SHP77 (cell line): ENCODE measurements at regions not wholly inside any gene's neighbourhood (a gene's known extent, or its start where the extent isn't known, plus 50 kb on each side); places are given as distances from the start of the nearest gene placed in this dataset.
A peak's percentile ranks its signal among the peaks of the same experiment; 100 is the strongest.

Experiments
- DNase-seq, 2 experiments: peaks; one replicate each; lab custom pipeline; 2025; lab: John Stamatoyannopoulos, UW

DNA sequence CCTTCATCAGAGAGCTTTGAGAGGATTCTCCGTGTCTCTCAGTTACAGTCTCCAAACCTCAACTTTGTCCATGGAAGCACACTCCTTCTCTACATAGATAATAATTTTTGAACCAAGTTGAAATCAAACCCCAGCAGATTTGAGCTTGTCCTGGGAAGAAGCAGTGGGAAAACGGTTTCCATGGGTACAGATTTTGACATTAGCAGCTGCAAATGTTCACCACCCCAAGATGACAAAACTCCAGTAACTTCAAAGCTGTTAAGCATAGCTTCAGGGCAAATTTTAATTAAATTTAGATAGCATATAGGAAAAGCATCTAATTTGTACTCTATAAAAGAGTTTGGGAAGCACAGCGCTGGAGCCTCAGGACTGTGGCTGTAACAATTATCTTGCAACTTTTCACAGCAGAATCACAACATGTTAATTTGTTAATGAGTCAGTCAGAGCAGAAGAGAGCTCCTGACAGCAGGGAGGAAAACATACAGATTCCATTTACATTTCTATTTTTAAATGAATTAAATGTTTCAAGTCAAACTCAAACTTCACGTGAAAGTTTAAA is 240.7 kb downstream of the BMP7 start:
- DNase-seq, result no peak

DNA sequence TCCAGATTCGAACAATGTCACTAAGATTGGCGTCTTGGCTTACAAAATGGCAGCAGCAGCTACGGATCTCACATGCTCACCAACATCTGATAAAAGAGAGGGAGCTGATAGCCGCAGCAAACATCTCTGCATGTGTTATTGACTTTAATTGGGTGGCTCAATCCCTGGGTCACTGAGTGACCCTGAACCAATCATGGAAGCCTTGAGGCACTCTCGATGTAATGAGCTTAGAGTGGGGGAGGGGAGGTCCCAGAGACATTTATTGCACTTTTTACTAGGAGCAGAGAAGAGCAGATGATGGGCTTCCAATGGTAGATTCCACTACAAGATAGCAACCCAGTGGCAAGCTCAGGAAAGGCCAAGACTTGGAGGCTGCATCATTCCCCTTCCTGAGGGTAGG is 238.7 kb downstream of the BMP7 start:
- no peak for DNase-seq

DNA sequence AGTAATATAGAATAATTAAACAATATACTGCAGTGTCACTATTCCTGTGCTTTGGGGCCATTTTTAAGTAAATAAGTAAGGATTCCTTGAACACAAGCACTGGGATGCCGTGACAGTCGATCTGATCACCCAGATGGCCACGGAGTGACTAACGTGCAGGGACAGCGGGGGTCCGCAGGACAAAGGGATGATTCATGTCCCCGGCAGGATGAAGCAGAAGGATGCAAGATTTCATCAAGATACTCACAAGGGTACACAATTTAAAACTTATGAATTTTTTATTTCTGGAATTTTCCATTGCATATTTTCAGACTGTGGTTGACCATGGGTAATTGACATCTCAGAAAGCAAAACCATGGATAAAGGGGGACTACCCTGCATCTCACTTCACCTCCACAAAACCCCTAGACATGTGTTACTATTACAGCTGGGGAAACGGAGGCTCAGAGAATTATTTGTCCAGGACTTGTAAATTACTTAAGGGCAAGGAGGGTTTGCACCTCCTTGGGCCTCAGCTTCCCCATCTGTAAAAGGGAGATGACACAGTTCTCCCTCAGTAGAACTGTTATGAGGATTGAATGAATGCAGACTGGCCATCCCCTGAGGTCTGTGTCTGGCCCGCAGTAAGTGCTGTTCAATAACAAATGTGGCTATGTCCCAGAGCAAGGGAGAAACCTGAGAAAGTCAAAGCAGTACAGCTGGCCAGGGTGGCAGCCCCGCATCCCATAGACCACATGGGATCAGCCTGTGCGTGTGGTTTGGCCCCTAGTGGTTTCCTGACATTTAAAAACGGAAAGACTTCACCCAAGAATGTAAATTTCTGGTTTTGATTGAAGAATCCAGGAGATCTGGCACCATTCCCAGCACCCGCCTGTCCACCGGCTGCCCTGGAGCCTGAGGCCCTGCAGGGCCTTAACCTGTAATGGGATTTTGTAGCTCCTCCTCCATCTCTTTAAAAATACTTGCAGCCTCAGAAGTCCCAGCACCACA is 235.5 kb downstream of the BMP7 start:
- no peak for DNase-seq

DNA sequence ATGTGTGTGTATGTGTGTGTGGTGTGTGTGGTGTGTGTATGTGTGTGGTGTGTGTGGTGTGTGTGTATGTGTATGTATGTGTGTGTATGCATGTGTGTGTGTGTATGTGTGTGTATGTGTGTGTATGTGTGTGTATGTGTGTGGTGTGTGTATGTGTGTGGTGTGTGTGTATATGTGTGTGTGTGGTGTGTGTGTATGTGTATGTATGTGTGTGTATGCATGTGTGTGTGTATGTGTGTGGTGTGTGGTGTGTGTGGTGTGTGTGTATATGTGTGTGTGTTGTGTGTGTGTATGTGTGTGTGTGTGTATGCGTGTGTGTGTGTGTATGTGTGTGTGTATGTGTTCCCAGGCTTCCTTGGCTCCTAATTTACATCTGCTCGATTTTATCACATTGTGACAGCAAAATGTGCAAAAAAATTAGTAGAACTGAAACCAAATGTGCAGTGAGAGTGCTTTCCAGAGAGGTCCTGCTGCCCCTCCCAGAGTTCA is 234.5 kb downstream of the BMP7 start:
- no peak for DNase-seq

DNA sequence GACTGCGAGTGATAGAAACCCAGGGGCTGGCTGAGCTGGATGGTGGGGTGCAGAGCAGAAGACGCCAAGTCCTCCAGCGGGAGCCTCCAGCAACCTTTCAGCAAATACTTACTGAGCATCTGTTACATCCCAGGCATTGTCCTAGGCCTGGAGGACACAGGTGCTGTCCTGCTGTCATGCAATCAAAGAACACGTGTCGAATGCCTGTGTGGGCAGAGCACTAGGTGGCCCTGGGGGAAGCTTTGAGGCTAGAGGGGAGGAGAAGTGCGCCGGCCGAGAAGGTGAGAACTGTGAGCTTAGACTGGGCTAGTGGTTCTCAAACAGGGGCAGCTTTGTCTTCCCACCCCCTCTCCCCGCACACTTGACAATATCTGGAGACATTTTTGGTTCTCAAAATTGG is 233.6 kb downstream of the BMP7 start:
- DNase-seq, result peak in 1 of 2 experiments; percentile 29

DNA sequence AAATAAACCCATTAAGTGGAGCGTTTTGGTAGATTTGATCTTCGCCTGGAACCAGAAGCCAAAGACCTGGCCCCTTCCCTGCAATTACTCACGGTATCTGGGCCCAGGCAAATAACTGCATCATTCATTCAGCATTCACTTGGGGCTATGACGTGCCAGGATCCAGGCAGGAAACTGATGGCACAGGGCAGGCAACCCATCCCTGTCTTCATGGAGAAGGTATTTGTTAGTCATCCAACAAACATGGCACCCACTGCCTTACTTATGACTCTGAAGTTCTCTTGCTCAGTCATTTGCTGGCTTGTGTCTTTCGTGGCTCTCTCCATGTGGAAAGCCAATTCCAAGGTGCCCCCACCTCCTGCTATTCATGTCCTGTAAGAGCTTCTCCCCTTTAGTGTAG is 232.4 kb downstream of the BMP7 start:
- no peak for DNase-seq

DNA sequence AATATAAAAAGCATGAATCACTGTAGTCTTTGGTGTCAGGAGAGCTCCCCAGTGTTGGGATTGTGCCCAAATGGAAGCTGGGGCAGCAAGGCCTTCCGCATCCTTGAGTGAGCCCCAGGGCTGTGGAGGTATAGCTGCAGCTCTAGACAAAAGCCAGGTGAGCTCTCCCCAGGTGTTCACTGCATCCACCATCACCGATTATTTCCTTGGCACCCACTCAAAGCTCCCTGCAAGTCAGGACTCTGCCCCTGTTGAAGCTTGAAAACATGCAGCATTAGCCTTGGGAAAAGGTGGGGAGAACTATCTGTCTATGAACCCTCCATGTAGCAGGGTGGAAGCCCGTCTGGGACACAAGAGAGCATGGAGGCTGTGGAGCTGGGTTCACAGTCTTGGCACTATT is 228.8 kb downstream of the BMP7 start:
- no peak for DNase-seq

DNA sequence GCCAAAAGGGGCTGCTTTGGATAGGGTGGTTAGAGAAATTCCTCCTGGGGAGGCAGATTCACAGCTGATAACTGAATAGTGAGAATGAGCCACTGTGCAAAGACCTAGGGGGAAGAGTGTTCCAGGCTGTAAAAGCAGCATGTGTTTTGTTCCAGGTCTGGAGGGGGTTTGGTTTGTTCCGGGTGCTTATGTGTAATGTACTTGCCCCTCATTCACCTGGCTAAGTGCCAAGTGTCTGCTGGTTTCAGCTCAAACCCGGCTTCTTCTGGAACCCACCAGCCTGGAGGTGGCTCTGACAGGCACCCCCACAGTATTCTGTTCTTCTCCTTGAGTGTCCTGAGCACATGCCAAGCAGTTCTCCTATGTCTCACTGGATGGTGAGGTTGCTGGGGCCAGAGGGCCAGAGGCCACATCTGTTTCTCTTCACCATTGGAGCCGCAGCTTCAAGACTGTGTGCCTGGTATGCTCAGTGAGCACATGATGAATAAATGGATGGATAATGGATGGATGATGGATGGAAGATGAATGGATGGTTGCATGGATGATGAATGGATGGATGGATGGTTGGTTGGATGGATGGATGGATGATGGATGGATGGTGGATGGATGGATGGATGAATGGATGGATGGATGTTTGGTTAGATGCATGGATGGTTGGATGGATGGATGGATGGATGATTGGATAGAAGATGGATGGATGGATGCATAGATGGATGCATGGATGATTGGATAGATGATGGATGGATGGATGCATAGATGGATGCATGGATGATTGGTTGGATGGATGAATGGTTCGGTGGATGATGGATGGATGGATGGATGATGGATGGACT is 227.6 kb downstream of the BMP7 start:
- no peak for DNase-seq

DNA sequence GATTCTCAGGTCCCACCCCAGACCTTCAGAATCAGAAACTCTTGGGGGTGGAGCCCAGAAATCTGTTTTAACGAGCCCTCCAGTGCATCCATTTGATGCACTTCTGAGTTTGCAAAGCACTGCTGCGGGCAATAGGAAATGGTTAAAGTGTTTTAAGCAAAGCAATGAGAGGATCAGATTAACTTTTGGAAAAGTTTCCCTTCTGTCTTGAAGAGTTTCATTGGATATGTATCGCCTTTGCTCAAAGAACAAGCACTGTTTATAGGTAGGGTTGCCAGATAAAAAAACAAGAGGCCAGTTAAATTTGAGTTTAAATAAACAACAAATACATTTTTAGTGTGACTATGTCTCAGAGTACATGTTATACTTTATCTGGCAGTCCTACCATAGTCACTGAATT is 226.0 kb downstream of the BMP7 start:
- no peak for DNase-seq

DNA sequence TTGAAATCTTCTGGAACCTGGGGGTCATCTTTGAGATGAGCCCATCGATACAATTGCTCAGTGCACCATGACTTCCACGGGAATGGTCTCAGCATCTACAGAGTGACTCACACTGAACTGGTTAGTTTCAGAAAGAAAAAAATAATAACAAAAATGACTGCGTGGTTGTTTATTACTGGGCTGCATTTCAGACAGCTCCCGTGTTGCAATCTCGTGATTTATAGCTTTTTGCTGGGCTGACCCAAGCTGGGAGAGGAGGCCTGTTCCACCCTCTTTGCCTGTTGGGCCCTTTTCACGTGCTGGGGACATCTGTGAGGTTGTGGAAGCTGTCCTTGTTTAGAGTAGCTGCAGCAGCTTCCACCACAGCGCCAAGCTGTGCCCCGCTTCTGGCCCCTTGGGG is 225.5 kb downstream of the BMP7 start:
- no peak for DNase-seq

DNA sequence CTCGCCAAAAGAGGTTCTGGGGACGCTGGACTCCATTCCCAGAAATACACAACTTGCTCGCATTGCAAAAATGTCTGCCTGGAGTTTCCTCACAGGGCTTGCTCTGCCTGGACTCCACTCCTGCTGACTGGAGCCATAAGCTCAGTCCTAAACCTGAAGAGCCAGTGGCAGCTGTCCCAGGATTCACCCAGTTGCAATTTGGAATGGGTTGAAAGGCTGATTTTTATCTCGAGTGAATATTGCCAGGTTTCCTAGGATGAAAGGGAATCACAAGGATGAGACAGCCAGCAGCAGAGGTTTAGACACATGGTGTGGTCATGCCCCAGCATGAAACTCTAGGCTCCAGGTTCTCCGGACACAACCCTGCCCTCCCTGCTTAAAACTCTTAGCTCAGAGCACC is 223.3 kb downstream of the BMP7 start:
- DNase-seq, result no peak

DNA sequence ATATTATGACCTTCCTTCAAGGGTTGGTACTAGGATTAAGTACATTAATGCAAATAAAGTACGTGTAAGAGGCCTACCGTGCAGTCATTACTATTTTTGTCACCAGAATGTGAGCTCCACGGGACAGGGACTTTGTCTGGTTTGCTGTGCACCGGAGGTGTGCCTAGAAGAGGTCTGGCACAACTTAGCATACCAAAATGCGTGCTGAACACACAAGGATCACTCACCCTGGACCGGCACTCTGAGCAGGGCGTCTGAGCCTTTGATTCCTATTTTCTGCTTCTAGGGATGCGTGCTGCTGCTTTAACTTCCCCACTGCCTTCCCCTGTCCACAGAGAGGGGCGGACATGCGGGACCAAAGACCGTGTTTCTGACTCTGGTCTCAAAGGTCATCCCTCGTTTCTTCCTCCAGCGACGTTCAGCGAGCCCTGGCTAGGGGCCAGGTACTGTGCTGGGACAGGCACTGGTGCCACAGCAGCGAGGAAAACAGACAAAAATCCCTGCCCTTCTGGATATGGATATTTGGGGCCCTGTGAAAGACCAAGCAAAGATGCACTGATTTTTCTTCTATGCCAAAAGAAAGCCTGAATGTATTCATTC is 222.7 kb downstream of the BMP7 start:
- DNase-seq, result no peak

DNA sequence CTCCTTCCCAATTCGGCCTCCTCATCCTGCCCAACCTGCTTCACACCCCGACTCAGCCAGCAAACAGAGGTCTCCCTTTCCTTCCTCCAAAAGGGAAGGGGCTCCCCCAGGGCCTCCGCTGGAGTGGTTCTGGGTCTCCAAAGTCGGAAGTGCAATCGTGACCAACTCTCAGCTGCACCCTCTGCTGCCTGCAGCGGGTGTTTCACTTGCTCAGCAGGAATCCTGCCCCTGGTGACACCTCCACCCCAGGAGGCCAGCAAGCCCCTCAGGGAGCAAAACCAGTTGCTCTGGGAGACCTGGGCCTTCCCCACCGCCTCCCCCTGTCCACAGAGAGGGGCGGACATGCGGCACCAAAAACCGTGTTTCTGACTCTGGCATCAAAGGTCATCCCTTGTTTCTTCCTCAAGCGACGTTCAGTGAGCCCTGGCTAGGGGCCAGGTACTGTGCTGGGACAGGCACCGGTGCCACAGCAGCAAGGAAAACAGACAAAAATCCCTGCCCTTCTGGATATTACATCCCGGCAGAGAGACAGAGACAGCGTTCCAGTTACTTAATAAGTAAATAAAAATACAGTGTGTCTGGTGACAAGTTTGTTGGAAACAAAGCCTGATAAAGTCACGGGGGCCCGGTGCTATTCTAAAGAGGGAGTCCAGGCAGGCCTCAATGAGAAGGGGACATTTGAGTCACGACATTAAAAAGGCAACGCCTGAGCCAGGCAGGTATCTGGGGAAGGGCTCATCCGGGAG is 219.0 kb downstream of the BMP7 start:
- no peak for DNase-seq

DNA sequence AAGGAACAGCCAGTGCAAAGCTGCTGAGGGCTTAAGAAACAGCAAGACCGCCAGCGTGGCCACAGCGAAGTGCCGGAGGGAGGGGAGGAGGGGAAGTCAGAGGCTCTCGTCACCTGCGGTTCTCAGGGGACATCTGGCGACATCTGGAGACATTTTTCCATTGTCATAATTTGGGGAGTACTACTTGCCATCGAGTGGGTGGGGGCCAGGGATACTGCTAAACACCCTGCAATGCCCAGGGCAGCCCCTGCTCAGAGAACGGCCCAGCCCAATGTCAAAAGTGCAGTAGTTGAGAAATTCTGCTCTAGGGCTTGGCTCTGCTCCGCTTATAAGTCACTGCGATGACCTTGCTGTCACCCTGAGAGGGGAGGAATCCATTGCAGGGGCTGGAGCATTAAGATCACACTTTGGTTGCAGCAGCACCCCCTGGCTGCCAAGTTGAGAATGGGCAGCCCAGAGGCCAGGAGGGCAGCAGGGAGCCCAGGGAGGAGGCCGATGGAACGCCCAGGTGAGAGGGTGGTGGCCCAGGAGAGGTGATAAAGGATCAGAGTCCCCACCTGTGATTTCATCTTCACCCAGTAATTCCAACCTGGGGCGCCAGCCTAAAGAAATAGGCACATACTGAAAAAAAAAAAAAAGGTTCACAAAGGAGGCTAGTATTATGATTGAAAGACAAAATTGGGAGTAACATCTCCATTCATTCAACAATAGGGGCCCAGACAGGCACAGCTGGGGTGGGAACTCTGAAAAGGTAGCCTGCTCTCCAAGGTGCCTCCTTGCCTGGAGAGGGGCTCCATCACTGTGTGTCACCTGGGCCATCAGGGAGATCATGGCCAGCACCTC is 218.2 kb downstream of the BMP7 start:
- peak; percentile 15 to 45 for DNase-seq

DNA sequence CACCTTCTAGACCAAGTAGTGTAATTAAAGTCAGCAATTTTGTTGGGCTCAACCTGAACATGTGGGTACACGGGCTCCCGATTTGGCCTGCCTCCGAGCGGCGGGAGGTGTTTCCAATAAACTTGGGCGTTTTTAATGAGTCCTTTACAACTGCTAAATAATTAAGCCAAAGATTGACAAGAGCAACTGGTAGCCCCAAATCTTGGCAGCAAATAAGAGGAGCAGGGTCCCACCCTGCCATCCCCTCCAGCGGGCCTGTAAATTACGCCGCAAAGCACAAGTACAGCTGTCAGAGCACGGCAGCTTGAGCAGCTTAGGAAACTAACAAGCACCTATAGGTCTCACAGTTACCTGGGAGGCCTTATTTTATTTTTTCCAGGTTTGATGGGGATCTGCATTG is 217.1 kb downstream of the BMP7 start:
- no peak for DNase-seq

DNA sequence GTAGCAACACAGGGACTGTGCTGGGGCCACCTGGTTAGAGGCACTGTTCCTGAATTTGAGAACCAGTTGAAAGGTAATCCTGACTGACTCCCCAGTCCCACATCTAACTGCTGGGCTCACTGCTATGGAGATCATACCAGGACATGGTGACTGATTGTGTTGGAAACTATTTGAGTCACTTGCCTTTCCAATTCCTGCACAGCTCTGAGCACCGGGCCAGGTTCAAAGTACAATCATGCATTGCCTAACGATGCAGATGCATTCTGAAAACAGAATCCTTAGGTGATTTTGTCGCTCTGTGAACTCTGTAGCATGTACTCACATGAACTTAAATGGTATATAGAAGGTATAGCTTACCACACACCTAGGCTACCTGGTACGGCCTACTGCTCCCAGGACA is 215.3 kb downstream of the BMP7 start:
- no peak for DNase-seq

DNA sequence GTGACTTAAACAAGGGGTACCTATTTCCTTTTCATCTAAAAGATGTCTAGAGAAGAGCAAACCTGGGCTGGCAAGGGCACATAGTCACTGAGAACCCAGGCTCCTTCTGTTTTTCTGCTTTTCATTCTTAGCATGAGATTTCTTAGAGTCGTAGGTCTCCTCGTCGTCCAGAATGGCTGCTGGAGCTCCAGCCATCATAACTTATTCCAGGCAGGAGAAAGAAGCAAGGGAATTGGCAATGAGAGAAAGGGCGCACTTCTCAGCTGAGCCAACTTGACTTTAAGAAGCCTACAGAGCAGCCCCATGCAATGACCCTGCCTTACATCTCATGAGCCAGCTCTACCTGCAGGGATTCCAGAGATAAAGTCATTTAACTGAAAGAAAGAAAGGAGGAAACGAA is 213.4 kb downstream of the BMP7 start:
- DNase-seq, result no peak

DNA sequence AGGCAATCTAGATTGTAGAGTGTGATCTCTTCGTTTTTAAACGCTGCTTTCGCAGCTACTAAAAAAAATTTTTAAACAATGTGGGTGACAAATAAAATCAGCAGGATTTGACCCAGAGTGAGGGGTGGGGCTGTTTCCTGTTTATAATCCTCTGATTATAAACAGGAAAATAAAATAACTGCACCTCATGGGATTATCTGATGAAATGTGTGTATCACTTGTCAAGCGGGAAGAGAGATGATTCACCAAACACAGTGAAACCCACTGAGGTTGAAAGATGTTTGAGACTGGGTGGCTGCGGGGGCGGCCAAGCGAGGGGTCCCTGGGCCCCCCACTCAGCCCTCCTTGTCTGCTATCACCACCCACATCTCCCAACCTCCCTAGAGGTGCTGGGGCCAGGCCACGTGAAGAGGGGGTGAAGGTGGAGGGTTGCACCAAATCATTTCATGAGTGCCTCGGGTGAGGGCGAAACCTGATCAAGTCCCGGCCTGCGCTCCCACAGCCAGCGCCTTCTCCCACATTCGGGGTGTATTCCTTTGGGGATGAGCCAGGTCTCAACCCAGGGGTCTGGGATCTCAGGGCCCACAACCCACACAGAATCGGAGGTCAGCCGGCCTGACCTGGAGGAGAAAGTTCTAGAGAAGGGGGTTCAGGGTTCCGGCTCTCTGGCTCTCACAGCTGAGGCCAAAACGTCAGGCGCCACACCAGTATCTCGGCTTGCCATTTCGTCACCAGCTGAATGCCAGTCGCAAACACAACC is 212.5 kb downstream of the BMP7 start:
- no peak for DNase-seq

DNA sequence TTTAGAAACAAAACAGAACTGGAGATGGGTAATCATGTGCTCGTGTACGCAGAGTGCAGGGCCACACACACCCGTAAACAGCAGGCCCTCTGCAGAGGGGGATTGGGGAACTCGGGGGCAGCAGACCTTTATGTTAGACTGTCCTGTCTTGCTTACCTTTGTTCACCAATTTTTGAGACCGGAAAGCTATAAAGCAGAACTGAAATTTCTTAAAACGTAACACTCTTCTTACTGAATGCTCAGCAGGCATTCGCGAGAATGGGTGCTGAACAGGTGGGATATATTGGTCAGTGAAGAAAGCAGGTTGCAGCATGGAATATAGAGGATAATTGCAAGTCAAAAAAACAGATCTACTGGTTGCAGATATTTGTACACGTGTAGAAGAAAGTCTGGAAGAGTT is 211.1 kb downstream of the BMP7 start:
- DNase-seq, result no peak

DNA sequence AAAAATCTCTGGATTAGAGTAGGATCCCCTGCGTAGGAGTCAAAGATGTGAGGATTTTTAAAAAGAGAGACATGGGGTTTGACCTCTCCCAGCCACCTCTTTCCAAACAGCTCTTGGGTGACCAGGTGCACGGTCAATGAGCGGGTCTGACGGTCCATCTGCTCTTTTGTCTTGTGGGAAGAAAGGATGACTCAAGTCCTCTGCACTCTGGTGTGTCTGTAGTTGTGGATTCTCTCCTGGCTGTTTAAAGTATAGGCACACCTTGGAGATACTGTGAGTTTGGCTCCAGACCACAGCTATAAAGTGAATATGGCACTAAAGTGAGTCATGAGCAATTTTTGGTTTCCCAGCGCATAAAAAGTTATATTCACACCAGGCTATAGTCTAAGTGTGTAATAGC is 209.8 kb downstream of the BMP7 start:
- DNase-seq, result no peak
